Esophagus mucosa (tissue), 1 donor: ENCODE measurements at regions not wholly inside any gene's neighbourhood (a gene's known extent, or its start where the extent isn't known, plus 50 kb on each side); places are given as distances from the start of the nearest gene placed in this dataset.
A peak's percentile ranks its signal among the peaks of the same experiment; 100 is the strongest.

Source experiments
- ATAC-seq: fragments of 200-7000 bp; cut with Tn5 transposase; one replicate; pipeline ENCODE4 v1.9.1; 2020
- donor health status: DM: yes; HTN: yes; CAD: no.

- ATAC-seq: no peak
These were observed 356.0 kb downstream of the C16orf95 start for GRCh38 chr16:86961171-86961601.

GRCh38 chr16:86962259-86962658, 354.9 kb downstream of the C16orf95 start:
- no peak for ATAC-seq

GRCh38 chr16:86962913-86963312, 354.3 kb downstream of the C16orf95 start:
- no peak for ATAC-seq

- no peak for ATAC-seq
These were observed 353.3 kb downstream of the C16orf95 start for GRCh38 chr16:86963600-86964575.

GRCh38 chr16:86964796-86965241, 352.4 kb downstream of the C16orf95 start:
- ATAC-seq: no peak

- no peak for ATAC-seq
These were observed 351.9 kb downstream of the C16orf95 start for GRCh38 chr16:86965331-86965730.

- ATAC-seq: no peak
These were observed 351.2 kb downstream of the C16orf95 start for GRCh38 chr16:86965840-86966550.

- ATAC-seq: no peak
These were observed 350.4 kb downstream of the C16orf95 start for GRCh38 chr16:86966777-86967176.

GRCh38 chr16:86968866-86969265, 348.3 kb downstream of the C16orf95 start:
- no peak for ATAC-seq

- peak; percentile 18 for ATAC-seq
These were observed 347.5 kb downstream of the C16orf95 start for GRCh38 chr16:86969716-86970115.

GRCh38 chr16:86970279-86970678, 346.9 kb downstream of the C16orf95 start:
- no peak for ATAC-seq

GRCh38 chr16:86970726-86971125, 346.5 kb downstream of the C16orf95 start:
- ATAC-seq: no peak

GRCh38 chr16:86971251-86971650, 345.9 kb downstream of the C16orf95 start:
- ATAC-seq: no peak

- no peak for ATAC-seq
These were observed 343.1 kb downstream of the C16orf95 start for GRCh38 chr16:86974120-86974519.

GRCh38 chr16:86975445-86975844, 341.7 kb downstream of the C16orf95 start:
- ATAC-seq: no peak

GRCh38 chr16:86977076-86977676, 340.0 kb downstream of the C16orf95 start:
- ATAC-seq: no peak

GRCh38 chr16:86978445-86979030, 338.7 kb downstream of the C16orf95 start:
- no peak for ATAC-seq

GRCh38 chr16:86979061-86979460, 338.1 kb downstream of the C16orf95 start:
- ATAC-seq: no peak

GRCh38 chr16:86979984-86980553, 337.1 kb downstream of the C16orf95 start:
- ATAC-seq: no peak

GRCh38 chr16:86980644-86981043, 336.5 kb downstream of the C16orf95 start:
- ATAC-seq: no peak

GRCh38 chr16:86982347-86982596, 334.9 kb downstream of the C16orf95 start:
- no peak for ATAC-seq

GRCh38 chr16:86982912-86983311, 334.3 kb downstream of the C16orf95 start:
- ATAC-seq: no peak

GRCh38 chr16:86983621-86984020, 333.6 kb downstream of the C16orf95 start:
- ATAC-seq: no peak
